A549 (cell line): ENCODE measurements at regions not wholly inside any gene's neighbourhood (a gene's known extent, or its start where the extent isn't known, plus 50 kb on each side); places are given as distances from the start of the nearest gene placed in this dataset.
A peak's percentile ranks its signal among the peaks of the same experiment; 100 is the strongest.

ENCODE experiments used
- ATAC-seq, 2 experiments: fragments of 200-7000 bp in 1 of 2; fragments of >200 bp in 1 of 2; cut with Nextera tagmentation in 1 of 2; cut with Tn5 transposase in 1 of 2; 3 replicates each; pipeline versions ENCODE4 v1.8.0 to v1.9.1; 2018 to 2020; ENCODE audit warnings: mild to moderate bottlenecking in 1 of 2, moderate library complexity in 1 of 2
- CTCF ChIA-PET: fragments of 300-600 bp; sonication (Branson Sonifier 250); formaldehyde crosslinking; extraction: SDS; loops from one replicate; lab custom pipeline; 2021; ENCODE audit warnings: antibody characterized with exemption, inconsistent platforms; lab: Yijun Ruan, JAX
- POLR2A ChIA-PET: fragments of 350-600 bp; formaldehyde crosslinking; extraction: SDS; loops from one replicate; lab custom pipeline; 2021; ENCODE audit warnings: antibody characterized with exemption, inconsistent platforms; lab: Yijun Ruan, JAX
- DNase-seq, 2 experiments: peaks; one replicate each; pipeline versions ENCODE4 v3.0.0 to v3.0.0-alpha.2; 2011 to 2016; ENCODE audit warnings: low read depth in 1 of 2, low spot score in 1 of 2
- FAIRE-seq: peaks from 2 replicates; lab custom pipeline; 2011; peaks lifted over from hg19 to GRCh38; lab: Jason Lieb, UNC
- H3K27ac ChIP-seq, 2 experiments: fragments of >200 bp; sonication (Bioruptor Twin); formaldehyde crosslinking; 3 replicates each; pipeline ENCODE4 v1.5.1; 2016 to 2017
- H3K4me1 ChIP-seq: fragments of >200 bp; sonication (Bioruptor Twin); formaldehyde crosslinking; 3 replicates; pipeline ENCODE4 v1.6.1; 2016
- H3K4me2 ChIP-seq: fragments of >200 bp; sonication (Bioruptor Twin); formaldehyde crosslinking; 3 replicates; pipeline ENCODE4 v1.6.1; 2016
- H3K4me3 ChIP-seq: fragments of >200 bp; sonication (Bioruptor Twin); formaldehyde crosslinking; 3 replicates; pipeline ENCODE4 v1.5.1; 2016
- H3K9me3 ChIP-seq: fragments of >200 bp; sonication (Bioruptor Twin); formaldehyde crosslinking; 3 replicates; pipeline ENCODE4 v1.6.1; 2016
- ATOH8 ChIP-seq: fragments of 250-450 bp; sonication (Bioruptor Pico); IDR thresholded peaks from 2 replicates; pipeline ENCODE4 v1.5.0; 2020; ENCODE audit warnings: low read depth, mild to moderate bottlenecking, moderate library complexity
- BHLHE40 ChIP-seq: IDR thresholded peaks from 2 replicates; pipeline ENCODE4 v1.6.1; 2012; ENCODE audit warnings: low read depth, low read length, inconsistent platforms
- CEBPB ChIP-seq, 2 experiments: fragments of >200 bp in 1 of 2; sonication (Bioruptor Twin) in 1 of 2; formaldehyde crosslinking in 1 of 2; IDR thresholded peaks; 2 replicates each; pipeline ENCODE4 v1.6.1; 2012 to 2016
- CTCF ChIP-seq: fragments of >200 bp; sonication (Bioruptor Twin); formaldehyde crosslinking; IDR thresholded peaks from 3 replicates; pipeline ENCODE4 v1.5.1; 2016
- ELK1 ChIP-seq: fragments of 150-350 bp; IDR thresholded peaks from 2 replicates; pipeline ENCODE4 v1.6.1; 2014; ENCODE audit warnings: low read depth, mild to moderate bottlenecking, low read length
- EP300 ChIP-seq, 2 experiments: fragments of >200 bp; sonication (Bioruptor Twin); formaldehyde crosslinking; IDR thresholded peaks; 2 replicates in 1 of 2; 3 replicates in 1 of 2; pipeline ENCODE4 v1.6.1; 2016 to 2017
- FOSB ChIP-seq: fragments of 250-450 bp; sonication (Bioruptor Pico); IDR thresholded peaks from 2 replicates; pipeline ENCODE4 v1.5.0; 2020; ENCODE audit warnings: mild to moderate bottlenecking, moderate library complexity
- FOSL2 ChIP-seq, 2 experiments: fragments of 450-650 bp in 1 of 2; fragments of >200 bp in 1 of 2; sonication (Bioruptor Twin) in 1 of 2; formaldehyde crosslinking; IDR thresholded peaks; 2 replicates each; pipeline versions ENCODE4 v1.5.0 to v1.6.1; 2016 to 2020; ENCODE audit warnings: mild to moderate bottlenecking in 1 of 2, moderate library complexity in 1 of 2
- GATA3 ChIP-seq: IDR thresholded peaks from 2 replicates; pipeline ENCODE4 v1.6.1; 2012; ENCODE audit warnings: borderline replicate concordance
- HDAC2 ChIP-seq: fragments of 200-600 bp; sonication (generic); IDR thresholded peaks from 2 replicates; pipeline ENCODE4 v1.6.1; 2016
- HOXA7 ChIP-seq: fragments of 250-450 bp; sonication (Bioruptor Pico); IDR thresholded peaks from 2 replicates; pipeline ENCODE4 v1.5.0; 2020; ENCODE audit warnings: mild to moderate bottlenecking, moderate library complexity
- KDM5A ChIP-seq: fragments of 200-600 bp; sonication (generic); IDR thresholded peaks from 2 replicates; pipeline ENCODE4 v1.6.1; 2016; ENCODE audit warnings: antibody characterized with exemption, mild to moderate bottlenecking
- MAX ChIP-seq: IDR thresholded peaks from 2 replicates; pipeline ENCODE4 v1.6.1; 2012
- NFE2L2 ChIP-seq: fragments of 150-350 bp; conservative IDR thresholded peaks from 2 replicates; pipeline ENCODE4 v1.6.1; 2014; ENCODE audit warnings: low read length
- NPAS2 ChIP-seq: fragments of 250-450 bp; sonication (Bioruptor Pico); IDR thresholded peaks from 2 replicates; pipeline ENCODE4 v1.8.0; 2022; ENCODE audit warnings: mild to moderate bottlenecking, moderate library complexity, borderline replicate concordance
- RCOR1 ChIP-seq: fragments of 150-350 bp; IDR thresholded peaks from 2 replicates; pipeline ENCODE4 v1.6.1; 2014; ENCODE audit warnings: antibody characterized with exemption, low read length, low read depth
- SREBF2 ChIP-seq: fragments of 450-650 bp; IDR thresholded peaks from 2 replicates; pipeline ENCODE4 v1.6.1; 2014; ENCODE audit warnings: mild to moderate bottlenecking, moderate library complexity
- USF2 ChIP-seq: fragments of 450-650 bp; IDR thresholded peaks from 2 replicates; pipeline ENCODE4 v1.6.1; 2014; ENCODE audit warnings: antibody characterized with exemption
- WGBS: methylation state at CpG from one replicate; pipeline ENCODE4 v1.1.6; 2017; ENCODE audit errors: missing lambda C conversion rate; 5-methylcytosine and 5-hydroxymethylcytosine counted together

- Histone ChIP-seq H3K4me2 (peak overlapping the region; percentile 6; the same call in 2 of the 3 replicates), H3K27ac (no peak overlapping the region), H3K4me3 (no peak overlapping the region), H3K4me1 (peaks cover 6% of the 10 kb centered on the region), H3K9me3 (no peaks in the 10 kb centered on the region)
- ChIA-PET CTCF (no interaction called here), POLR2A (no interaction called here)
- 30% methylated on average over 1 of the region's 1 CpG for WGBS
- DNase-seq: peak; percentile 5 to 19
- peak in 1 of 2 experiments; percentile 40; a peak in 1 of 6 replicates for ATAC-seq
- no peak for FAIRE-seq
- TF ChIP-seq GATA3: no peak
- no peak for TF ChIP-seq BHLHE40
- no peak for TF ChIP-seq FOSL2 (IDR thresholded peaks at IDR 0.05)
- TF ChIP-seq FOSL2 (CRISPR knock-in tag; IDR thresholded peaks at IDR 0.05): peak; percentile 51; the same call in 1 of the 2 replicates
- no peak for TF ChIP-seq NFE2L2
Measured at GRCh38 chr13:85277748-85278147, 521.5 kb downstream of the SLITRK6 start.

GRCh38 chr13:85266771-85267170 lies 532.4 kb downstream of the SLITRK6 start:
- H3K4me1 ChIP-seq: no peaks in the 10 kb centered on the region
- no peak for DNase-seq
- H3K27ac ChIP-seq: no peak overlapping the region
- TF ChIP-seq FOSL2 (IDR thresholded peaks at IDR 0.05): no peak
- no peak for TF ChIP-seq FOSL2 (CRISPR knock-in tag; IDR thresholded peaks at IDR 0.05)
- TF ChIP-seq ELK1: no peak
- TF ChIP-seq BHLHE40: no peak
- no peak for TF ChIP-seq CEBPB (IDR thresholded peaks at IDR 0.05)
- TF ChIP-seq USF2: no peak
- no peak for TF ChIP-seq CTCF
- TF ChIP-seq HDAC2: no peak
- TF ChIP-seq NPAS2 (CRISPR knock-in tag): no peak
- TF ChIP-seq ATOH8 (CRISPR knock-in tag): no peak
- no peak for TF ChIP-seq MAX
- TF ChIP-seq SREBF2: no peak
- no peak for TF ChIP-seq HOXA7 (CRISPR knock-in tag)
- no peak for TF ChIP-seq EP300 (IDR thresholded peaks at IDR 0.05)
- TF ChIP-seq RCOR1: no peak
- TF ChIP-seq FOSB (CRISPR knock-in tag): no peak
- no peak overlapping the region for H3K4me2 ChIP-seq
- POLR2A ChIA-PET: no interaction called here
- CTCF ChIA-PET: no interaction called here
- H3K4me3 ChIP-seq: no peak overlapping the region
- 75% methylated on average over 2 of the region's 2 CpGs for WGBS
- no peaks in the 10 kb centered on the region for H3K9me3 ChIP-seq
- no peak for ATAC-seq
- FAIRE-seq: no peak

- no peak for FAIRE-seq
- no peak overlapping the region for H3K4me3 ChIP-seq
Measured at GRCh38 chr13:85266331-85266730, 532.9 kb downstream of the SLITRK6 start.

More at GRCh38 chr13:85266331-85266730, 532.9 kb downstream of the SLITRK6 start:
- H3K9me3 ChIP-seq: no peaks in the 10 kb centered on the region
- ChIA-PET POLR2A (no interaction called here), CTCF (no interaction called here)
- WGBS: 8% methylated on average over 1 of the region's 1 CpG
- no peak overlapping the region for H3K4me2 ChIP-seq
- no peak overlapping the region for H3K27ac ChIP-seq
- DNase-seq (no peak), ATAC-seq (no peak)
- TF ChIP-seq CTCF: no peak
- TF ChIP-seq CEBPB (IDR thresholded peaks at IDR 0.05): no peak
- TF ChIP-seq KDM5A: no peak
- no peak for TF ChIP-seq ELK1
- TF ChIP-seq EP300 (IDR thresholded peaks at IDR 0.05): no peak
- no peaks in the 10 kb centered on the region for H3K4me1 ChIP-seq
